ENCODE measurements at regions not wholly inside any gene's neighbourhood (a gene's known extent, or its start where the extent isn't known, plus 50 kb on each side); places are given as distances from the start of the nearest gene placed in this dataset.

GRCh38 chr4:188955066-188955465 lies 815.8 kb downstream of the TRIML1 start:
- H3K4me3 ChIP-seq (ENCODE audit: low read depth, low read length), result no peak overlapping the region
- TF ChIP-seq CTCF (IDR thresholded peaks at IDR 0.05; ENCODE audit: borderline replicate concordance, insufficient read depth, low read depth, low read length), result no peak

- no peak overlapping the region for H3K4me3 ChIP-seq (ENCODE audit: low read depth, low read length)
- no peak for TF ChIP-seq CTCF (IDR thresholded peaks at IDR 0.05; ENCODE audit: borderline replicate concordance, insufficient read depth, low read depth, low read length)
Observed at GRCh38 chr4:188956566-188956965, 817.3 kb downstream of the TRIML1 start.

GRCh38 chr4:188958346-188958745 lies 819.1 kb downstream of the TRIML1 start:
- TF ChIP-seq CTCF (IDR thresholded peaks at IDR 0.05; ENCODE audit: borderline replicate concordance, insufficient read depth, low read depth, low read length), result no peak
- no peak overlapping the region for H3K4me3 ChIP-seq (ENCODE audit: low read depth, low read length)

- TF ChIP-seq CTCF (IDR thresholded peaks at IDR 0.05; ENCODE audit: borderline replicate concordance, insufficient read depth, low read depth, low read length), result no peak
- no peak overlapping the region for H3K4me3 ChIP-seq (ENCODE audit: low read depth, low read length)
Observed at GRCh38 chr4:188959424-188959823, 820.2 kb downstream of the TRIML1 start.

GRCh38 chr4:188960411-188961093 lies 821.3 kb downstream of the TRIML1 start:
- no peak overlapping the region for H3K4me3 ChIP-seq (ENCODE audit: low read depth, low read length)
- TF ChIP-seq CTCF (IDR thresholded peaks at IDR 0.05; ENCODE audit: borderline replicate concordance, insufficient read depth, low read depth, low read length), result no peak

GRCh38 chr4:188971125-188971524 lies 831.9 kb downstream of the TRIML1 start:
- no peak overlapping the region for H3K4me3 ChIP-seq (ENCODE audit: low read depth, low read length)
- no peak for TF ChIP-seq CTCF (IDR thresholded peaks at IDR 0.05; ENCODE audit: borderline replicate concordance, insufficient read depth, low read depth, low read length)

- TF ChIP-seq CTCF (IDR thresholded peaks at IDR 0.05; ENCODE audit: borderline replicate concordance, insufficient read depth, low read depth, low read length), result no peak
- no peak overlapping the region for H3K4me3 ChIP-seq (ENCODE audit: low read depth, low read length)
Observed at GRCh38 chr4:188975271-188975670, 836.0 kb downstream of the TRIML1 start.

Data from GM12875 (cell line).